COLO668 (cell line): ENCODE measurements at regions not wholly inside any gene's neighbourhood (a gene's known extent, or its start where the extent isn't known, plus 50 kb on each side); places are given as distances from the start of the nearest gene placed in this dataset.

Experiments
- DNase-seq: peaks from one replicate; lab custom pipeline; 2025; ENCODE audit not compliant: unreplicated experiment; lab: John Stamatoyannopoulos, UW

DNA sequence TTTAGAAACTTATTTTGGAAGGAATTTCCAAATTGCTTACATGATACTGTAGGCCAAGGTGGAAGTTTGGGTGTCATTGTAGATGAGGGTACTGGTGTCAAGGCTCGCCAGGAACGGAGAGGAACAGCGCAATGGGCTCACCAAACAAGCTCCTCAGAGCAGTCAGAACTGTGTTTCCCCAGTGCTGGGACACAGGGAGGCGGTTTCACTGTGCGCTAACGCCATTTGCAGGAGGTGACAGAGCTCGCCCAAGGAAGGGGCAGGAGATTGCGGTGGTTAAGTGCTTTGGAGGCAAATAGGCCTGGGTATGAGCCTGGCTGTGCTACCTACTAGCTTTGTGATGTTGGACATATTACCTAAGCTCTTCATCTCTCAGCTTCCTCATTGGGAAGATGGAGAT lies 57.3 kb downstream of the HHEX start:
- DNase-seq = no peak

DNA sequence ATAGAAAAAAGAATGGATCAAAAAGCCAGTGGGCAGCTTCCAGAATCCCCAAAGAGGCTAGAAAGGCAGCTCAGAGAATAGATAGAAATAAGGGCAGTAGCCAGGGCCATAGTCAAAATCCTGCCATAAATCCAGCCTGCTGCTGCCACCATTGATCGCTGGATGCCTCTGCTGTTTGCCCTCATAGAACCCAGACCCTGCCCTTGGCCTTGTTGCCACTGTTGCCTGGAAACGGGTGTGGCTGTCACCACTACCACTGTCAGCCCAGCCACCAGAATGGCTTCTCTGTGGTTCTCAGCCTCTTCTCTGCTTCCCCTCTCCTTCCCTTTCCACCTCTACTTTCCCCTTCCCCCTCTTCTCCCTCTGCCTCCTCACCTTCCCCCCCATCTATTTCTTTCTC lies 57.8 kb downstream of the HHEX start:
- DNase-seq = peak; percentile 21

DNA sequence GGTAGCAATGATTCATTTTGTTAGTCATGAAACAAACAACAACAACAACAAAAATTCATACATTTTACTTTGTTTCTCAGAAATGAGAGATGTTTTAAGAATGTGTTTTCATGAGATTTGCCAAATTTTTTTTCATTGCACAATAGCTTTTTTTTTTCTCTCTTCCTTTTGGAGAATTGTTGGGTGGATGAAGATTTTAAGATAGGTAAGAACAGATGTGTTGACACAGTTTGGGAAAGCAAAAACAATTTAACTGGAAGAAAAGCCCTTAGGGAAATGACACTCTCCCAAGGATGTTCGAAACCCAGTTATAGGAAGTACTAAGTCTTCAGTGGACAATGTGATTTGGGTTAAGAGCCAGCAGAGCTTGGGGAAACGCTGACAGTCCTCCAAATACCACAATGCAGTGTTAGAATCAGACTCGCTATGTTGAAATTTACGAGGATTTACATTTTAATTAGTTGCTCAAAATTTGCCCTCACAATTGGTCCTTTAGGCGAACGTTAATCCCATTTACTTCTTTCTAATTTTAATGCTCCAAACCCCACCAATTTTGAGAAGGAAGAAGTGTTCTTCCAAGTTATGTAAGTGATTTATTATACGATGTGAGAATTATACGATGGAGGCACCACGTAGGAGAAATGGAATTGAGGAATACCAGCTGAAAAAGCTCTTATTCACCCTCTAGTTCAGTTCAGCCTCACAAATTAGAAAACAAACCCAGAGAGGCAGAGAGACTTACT lies 61.2 kb downstream of the HHEX start:
- DNase-seq = no peak

DNA sequence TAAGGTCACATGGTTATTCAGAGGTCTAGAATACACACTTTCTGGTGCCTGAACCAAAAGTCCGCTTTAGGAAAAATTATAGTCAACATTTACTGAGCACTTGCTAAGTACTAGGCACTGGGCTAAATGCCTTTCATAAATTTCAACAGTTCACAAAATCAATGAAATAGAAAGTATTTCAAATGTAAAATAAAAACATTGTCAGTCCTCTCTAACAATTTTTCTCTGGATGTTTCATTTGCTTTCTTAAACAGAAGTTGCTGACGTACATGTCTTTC lies 61.7 kb downstream of the HHEX start:
- no peak for DNase-seq

DNA sequence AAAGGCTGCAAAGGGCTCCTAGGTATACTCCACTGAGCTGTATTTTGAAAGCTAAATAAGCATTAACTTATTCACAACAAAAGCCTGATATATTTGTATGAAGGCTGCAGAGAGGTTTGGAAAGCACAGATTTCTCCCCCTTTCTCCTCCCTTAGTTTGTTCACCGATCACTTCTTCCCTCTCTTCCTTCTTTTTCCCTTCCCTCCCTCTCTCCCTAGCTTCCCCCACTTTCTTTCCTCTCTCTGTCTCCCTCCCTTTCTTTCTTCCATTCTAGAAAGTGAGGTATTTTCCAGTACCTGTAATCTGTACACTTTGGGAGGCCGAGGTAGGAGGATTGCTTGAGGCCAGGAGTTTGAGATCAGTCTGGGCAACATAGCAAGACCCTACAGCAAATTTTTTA lies 62.1 kb downstream of the HHEX start:
- no peak for DNase-seq

DNA sequence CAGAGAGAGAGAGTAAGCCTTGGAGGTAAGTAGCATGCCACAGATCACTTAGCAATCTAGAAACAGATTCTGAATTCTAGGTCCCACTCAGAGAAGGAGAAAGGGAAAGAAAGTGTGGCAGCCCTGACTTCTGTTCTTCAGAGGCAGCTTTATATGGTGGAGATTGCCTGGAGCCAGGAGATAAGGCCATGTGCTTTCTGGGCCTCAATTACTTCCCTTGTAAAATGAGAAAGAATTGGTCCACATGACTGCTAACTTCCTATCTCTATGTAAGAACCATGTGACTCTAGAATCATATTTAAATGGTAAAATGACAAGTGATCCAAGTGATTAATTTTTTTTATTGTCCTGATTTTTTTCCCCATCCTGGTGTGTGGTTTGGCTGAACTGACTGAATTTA lies 64.1 kb downstream of the HHEX start:
- DNase-seq = no peak

DNA sequence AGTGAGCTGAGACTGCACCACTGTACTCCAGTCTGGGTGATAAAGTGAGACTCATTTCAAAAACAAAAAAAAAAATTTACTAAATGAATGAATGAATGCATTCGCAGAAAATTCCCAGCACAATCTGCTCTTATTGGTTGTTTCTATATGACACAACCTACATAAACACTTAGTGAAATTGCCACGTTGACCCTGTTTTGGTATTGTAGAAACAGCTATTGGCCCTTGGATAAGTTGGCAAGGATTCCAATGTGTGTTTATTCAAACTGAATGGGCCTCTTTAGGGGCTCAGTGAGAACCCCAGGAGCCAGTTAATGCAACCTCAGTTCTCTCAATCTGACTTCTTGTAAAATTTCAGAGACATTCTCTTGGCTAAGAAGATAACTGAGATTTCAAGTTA lies 66.0 kb downstream of the HHEX start:
- DNase-seq = no peak

DNA sequence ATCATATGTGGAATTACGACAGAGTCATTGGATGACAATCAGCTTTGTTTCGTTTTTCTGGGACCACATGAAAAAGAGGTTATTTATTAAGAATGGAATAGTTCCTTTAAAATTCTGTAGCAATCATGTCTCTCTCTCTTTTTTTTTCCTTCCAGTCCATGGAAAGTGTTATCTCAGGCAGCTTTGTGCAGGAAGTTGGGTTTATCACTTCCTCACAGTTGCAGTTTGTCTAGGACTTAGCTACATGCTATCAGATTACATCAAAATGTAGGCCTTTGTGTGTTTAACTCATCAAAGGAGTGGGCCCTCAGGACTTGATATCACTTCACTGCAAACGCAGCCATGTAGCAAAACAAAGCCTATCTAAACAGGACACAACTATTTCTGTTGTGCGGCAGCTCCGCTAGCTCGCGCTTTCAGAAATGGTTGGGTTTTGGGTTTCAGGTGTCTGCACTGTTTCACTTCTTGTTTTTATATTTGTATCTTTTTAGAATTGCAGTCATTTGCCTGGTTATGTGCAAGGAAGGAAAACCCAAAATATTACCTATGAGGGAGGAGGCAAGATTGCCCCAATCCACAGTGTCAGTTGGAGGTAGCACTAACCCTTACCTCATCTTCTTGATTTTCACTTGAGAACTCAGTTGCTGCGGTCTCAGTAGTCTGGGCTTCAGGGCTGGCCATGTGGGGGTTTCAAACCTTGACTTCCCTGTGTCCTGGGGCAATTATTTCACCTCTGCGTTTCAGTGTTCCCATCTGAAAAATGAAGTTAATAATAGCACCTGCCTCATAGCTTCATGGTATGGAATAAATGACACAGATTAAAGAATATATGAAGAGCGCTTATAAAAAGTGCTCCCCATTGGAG lies 66.7 kb downstream of the HHEX start:
- DNase-seq = peak; percentile 3

DNA sequence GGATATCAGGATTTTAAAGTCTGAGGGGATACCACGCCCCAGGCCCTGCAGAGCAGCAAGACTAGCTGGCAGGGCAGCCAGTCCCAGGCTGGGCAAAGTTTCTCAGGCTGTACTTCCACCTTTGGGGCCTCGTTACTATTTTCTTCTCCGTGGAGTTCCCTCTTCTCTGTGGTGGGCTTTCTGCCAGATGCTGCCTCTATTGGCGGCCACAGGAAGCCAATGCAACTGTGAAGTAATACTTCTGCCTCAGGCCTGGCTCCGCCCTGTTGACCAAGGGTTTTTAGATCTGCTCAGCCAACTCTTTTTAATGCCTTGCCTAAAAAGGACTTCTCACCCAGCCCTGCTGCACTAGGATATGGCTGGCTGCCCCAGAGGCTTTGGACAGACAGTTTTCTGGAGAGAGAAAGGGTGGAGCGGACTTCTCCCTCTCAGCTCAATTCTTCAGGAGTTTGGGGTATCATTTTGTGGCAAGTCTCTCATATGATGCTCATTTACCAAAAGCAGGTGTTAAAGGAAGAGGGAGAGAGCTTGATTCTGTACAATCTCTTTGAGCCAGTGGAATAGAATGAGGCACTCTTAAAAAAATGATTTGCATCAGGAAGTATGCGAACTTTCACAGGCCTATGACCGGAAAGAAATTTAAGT lies 67.4 kb downstream of the HHEX start:
- no peak for DNase-seq

DNA sequence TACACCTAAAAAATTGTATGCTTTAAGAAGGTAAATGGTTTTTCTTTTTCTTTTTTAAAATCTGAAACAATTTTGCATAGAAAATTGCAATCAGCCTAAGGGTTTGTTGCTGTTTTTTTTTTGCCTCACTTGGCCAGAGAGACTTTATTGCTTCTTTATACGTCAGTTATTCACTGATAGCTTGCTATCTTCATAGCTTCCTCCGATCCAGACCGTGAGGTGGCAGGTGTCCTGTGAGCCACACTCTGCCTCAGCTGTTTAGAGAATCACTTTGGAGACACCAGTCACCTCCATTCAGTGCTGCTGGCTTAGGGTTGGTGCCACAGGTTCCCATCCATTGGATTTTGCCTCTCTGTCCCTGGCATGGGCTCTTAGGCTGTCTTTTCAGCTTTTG lies 68.0 kb downstream of the HHEX start:
- DNase-seq = no peak

DNA sequence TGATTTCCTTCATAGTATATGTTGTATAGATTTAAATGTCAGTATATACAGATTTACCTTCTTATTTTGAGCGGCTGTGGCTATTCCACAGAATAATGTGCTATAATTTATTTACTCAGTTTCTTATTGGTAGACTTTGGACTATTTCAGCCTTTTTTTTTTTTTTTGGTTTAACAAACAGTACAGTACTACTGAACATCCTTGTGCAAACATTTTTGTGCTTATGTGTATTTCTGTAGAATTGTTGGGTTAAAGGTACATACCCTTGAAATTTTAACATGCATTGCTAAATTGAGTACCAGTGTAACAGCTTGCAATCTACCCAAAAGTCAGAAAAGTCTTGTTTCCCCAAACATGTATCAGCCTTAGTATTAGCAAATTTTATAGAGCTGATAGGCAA lies 68.8 kb downstream of the HHEX start:
- DNase-seq = no peak

DNA sequence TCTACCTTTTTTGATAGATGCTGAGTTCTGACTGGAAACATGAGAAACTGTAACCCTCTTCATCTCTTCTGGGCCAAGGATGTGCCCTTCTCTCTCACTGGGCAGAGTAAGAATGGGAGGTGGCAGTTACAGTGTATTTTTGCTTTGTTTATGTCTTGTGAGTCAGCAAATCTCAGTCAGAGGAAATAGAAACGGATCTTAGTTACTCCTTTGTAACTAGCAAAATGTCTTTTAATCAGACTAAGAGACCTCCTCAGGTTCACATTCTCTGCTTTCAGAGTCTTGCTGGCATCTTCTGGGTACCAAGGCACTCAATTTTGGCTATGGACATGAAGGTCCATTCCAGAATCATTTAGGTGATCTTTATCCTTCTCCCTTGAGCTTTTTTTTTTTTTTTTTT lies 70.9 kb downstream of the HHEX start:
- no peak for DNase-seq

DNA sequence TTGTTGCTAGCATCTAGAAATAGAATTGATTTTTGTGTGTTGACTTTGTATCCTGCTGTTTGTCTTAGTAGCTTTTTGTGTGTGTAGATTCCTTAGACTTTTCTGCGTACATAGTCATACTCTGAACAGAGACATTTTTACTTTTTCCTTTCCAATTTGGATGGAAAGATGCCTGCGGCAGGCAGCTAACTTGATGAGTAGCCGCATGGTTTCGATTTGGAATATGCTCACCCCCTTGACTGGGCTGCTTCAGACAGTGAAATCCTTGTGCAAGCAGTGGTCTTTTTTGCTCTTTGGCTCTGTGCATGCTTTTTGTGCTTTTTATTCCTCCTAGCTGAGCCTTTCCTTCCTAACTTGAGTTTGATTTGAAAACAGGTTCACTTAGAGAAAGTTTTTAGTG lies 71.8 kb downstream of the HHEX start:
- DNase-seq = no peak

DNA sequence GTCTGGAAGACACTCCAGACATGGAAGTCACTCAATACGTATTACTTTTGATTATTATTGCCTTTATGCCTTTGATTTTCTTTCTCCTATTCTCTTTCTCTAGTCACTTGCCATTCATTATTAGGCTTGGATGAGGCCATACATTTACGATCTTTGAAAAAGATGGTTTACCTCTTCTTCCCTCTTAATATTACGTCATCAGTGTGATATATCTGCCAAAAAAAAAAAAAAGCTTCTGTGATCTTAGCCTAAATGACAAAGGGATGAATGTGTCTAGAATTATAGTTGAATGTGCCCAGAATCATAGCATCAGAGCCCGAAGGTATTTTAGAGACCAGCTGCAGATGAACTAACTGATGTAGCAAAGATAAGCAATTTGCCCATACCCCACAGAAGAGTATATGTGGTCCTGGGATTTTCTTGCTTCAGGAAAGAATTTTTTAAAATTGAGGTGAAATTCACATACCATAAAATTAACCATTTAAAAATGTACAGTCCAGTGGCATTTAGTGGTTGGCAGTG lies 73.9 kb downstream of the HHEX start:
- no peak for DNase-seq

DNA sequence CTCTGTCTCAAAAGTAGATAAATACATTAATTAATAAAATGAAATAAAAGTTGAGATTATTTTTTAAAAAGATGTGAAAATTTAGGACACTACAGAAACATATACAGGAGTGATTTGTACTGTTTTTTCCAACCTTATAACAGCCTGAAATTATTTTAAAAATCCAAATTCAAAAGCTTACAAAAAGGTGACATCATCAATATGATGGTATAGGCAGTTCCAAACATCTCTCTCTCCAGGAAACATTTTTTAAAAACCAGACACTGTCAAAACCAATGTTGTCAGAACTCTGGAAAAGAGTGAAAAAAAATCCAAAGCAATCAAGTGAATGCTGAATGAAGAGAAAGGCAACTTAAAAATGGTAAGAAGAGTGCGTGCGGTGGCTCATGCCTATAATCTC lies 76.7 kb downstream of the HHEX start:
- no peak for DNase-seq

DNA sequence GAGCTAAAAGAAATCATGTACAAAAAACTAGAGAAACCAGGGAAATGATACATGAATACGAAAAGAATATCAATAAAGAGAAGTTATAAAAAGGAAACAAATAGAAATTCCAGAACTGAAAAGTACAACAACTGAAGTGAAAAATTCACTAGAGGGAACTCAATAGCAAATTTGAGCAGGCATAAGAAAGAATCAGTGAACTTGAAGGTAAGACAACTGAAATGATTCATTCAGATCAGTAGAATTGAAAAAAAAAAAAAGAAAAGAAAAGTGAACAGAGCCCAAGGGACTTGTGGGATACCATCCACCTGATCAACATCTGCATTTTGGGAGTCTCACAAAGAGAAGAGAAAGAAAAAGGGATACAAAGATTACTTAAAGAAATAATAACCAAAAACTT lies 78.3 kb downstream of the HHEX start:
- DNase-seq = no peak

DNA sequence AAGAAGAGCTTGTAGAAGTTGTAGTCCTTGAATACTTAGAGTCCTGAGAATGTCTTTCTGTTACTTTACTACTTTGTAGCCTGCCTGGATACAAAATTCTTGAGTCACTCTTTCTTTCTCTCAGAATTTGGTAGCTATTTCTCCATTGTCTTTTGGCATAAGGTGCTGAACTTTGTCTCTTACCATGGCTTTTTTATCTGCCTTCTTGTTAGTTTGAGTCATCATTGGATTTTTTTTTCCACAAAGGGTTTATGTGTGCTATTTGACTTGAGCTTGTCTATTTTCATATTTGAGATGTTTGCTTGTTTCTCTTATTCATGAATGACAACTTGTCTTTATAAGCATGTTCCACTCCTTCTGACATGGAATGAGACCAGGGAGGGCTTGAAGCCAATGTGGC lies 74.5 kb upstream of the EXOC6 start:
- DNase-seq = no peak

DNA sequence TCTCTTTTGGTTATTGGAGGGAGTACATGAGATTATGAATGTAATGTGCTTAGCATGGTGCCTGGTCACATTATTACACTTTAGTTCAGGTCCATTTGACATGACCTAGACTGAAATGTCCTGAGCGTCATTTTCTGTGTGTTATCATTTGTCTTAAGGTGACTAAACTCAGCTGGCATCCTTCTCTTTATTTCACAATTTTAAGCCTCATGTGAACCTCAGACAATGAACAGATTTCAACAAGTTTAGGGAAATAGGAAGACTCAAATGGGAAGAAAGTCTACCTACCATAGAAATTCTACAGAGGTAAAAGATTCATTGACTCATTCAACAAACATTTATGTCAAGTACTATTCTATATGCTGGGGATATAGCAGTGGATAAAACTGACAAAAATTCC lies 70.2 kb upstream of the EXOC6 start:
- no peak for DNase-seq

DNA sequence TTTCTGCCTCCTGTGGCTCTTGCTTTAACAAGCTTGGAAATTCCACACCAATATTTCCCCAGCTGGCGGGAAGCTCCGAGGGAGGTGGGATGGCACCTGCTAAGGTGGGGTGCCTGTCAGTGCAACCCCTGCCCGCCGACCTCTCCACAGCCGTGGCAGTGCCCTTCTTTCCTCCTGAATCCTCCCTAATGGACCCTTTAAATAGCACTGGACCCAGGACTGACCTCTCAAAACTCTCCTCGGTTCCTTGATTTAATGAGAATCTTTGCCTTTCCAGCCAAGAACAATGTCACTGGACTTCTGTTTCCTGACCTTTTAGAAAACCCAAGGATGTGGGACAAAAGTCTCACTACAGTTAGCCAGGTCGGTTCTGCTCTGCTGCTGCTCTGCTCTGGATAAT lies 63.2 kb upstream of the EXOC6 start:
- DNase-seq = no peak

DNA sequence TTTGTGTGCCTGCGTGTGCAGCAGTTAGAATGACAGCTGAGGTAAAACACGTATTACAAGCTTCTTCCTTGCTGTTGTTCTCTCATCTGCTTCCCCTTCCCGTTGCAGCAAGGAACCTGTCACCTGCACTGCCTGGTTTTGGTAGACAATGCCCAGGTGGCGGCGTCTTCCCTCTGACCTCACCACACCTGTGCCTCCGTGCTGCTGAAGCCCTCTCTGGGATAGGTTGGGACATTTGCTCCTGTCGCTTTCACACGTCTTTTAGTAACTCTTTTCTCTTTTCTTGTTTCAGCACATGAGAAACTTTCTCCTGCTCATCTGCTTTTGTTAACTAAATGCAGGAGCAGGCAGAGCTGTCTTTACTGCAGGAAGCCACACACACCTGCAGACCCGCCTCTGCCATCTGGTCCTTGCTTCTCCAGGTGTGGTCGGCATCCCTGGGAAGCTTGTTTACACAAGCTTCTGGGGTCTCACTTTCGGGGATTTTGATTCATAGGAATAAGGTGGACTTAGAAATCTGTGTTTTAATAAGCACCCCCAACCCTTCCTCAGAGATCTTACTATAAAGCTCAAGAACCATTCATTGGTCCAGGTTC lies 60.7 kb upstream of the EXOC6 start:
- peak; percentile 18 for DNase-seq

DNA sequence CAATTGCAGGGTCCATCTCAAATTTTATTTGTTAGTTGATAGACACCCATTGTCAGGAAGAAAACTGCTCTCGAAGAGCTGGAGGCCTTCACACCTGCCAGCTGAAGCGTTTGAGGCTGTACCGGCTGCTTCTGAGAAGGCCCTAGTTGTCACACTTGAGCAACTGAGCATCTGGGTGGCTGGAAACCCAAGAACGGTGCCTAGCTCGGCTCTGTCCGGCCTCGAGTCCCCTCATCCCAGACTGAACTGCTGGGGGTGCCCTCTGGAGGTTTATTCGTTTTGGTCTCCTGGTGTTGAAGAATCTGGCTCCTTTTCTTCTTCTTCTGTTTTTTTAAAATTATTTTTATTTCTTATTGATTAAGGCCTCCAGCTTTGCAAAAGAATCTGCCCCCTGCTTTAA lies 59.3 kb upstream of the EXOC6 start:
- DNase-seq = no peak

DNA sequence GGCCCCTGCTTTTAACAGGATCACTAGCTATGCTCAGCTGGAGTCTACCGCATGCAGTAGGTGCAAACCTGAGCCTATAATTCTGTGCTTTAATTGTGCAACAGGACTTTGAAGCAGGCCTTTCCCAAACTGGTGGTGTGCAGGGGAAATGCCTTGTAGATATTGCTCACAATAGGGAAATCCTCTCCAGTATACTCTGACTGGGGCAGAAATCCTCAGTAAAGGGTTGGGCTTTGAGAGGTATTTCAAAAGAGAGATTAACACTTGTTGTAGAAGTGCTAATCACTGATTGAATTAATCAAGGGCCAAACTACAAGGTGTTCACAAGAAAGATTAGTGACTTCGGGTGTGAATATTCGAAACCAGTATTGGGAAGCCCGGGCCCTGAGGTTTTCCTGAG lies 58.5 kb upstream of the EXOC6 start:
- DNase-seq = no peak
